ENCODE measurements at regions not wholly inside any gene's neighbourhood (a gene's known extent, or its start where the extent isn't known, plus 50 kb on each side); places are given as distances from the start of the nearest gene placed in this dataset.

DNA sequence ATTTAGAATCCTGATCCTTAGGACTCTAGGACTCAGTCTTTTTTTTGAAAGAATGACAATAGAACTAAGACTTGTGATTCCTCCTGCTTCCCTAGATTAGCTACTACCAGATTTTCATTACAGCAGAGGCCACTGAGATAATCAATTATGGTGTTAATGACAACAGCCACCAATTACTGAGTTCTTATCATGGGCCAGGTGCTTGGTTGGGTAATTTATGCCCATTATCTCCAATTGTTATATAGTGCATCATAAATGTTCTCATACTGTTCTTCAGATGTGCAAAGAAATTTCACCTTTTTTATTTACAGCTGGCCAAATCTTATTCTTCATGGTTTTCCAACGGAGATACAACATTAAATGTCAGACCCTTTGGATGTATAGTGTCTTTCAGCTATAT, 162.9 kb upstream of the CMC1 start:
- Histone ChIP-seq H3K4me3 (no peak overlapping the region), H3K27ac (no peak overlapping the region), H3K36me3 (no peaks in the 10 kb centered on the region), H3K27me3 (no peaks in the 10 kb centered on the region), H3K9me3 (no peaks in the 10 kb centered on the region), H3K4me1 (no peaks in the 10 kb centered on the region)
- intact Hi-C loops (cut with DNase I) = no loop called here
- TF ChIP-seq POLR2A (IDR thresholded peaks at IDR 0.05) = no peak
- TF ChIP-seq, protein P1, sequence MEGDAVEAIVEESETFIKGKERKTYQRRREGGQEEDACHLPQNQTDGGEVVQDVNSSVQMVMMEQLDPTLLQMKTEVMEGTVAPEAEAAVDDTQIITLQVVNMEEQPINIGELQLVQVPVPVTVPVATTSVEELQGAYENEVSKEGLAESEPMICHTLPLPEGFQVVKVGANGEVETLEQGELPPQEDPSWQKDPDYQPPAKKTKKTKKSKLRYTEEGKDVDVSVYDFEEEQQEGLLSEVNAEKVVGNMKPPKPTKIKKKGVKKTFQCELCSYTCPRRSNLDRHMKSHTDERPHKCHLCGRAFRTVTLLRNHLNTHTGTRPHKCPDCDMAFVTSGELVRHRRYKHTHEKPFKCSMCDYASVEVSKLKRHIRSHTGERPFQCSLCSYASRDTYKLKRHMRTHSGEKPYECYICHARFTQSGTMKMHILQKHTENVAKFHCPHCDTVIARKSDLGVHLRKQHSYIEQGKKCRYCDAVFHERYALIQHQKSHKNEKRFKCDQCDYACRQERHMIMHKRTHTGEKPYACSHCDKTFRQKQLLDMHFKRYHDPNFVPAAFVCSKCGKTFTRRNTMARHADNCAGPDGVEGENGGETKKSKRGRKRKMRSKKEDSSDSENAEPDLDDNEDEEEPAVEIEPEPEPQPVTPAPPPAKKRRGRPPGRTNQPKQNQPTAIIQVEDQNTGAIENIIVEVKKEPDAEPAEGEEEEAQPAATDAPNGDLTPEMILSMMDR (IDR thresholded peaks at IDR 0.05) = no peak
- no peak for DNase-seq (ENCODE audit: extremely low spot score in 2 of 2)

GRCh38 chr3:28080716-28081115, 160.7 kb upstream of the CMC1 start:
- Histone ChIP-seq H3K27me3 (no peaks in the 10 kb centered on the region), H3K36me3 (no peaks in the 10 kb centered on the region), H3K9me3 (no peaks in the 10 kb centered on the region), H3K4me1 (no peaks in the 10 kb centered on the region), H3K27ac (no peak overlapping the region), H3K4me3 (no peak overlapping the region)
- intact Hi-C loops (cut with DNase I) = no loop called here
- TF ChIP-seq, protein P1 (IDR thresholded peaks at IDR 0.05) = no peak
- TF ChIP-seq POLR2A (IDR thresholded peaks at IDR 0.05) = no peak
- DNase-seq (ENCODE audit: extremely low spot score in 2 of 2) = no peak

GRCh38 chr3:28081533-28081947, 159.9 kb upstream of the CMC1 start:
- no peaks in the 10 kb centered on the region for H3K36me3 ChIP-seq
- no peaks in the 10 kb centered on the region for H3K4me1 ChIP-seq

DNA sequence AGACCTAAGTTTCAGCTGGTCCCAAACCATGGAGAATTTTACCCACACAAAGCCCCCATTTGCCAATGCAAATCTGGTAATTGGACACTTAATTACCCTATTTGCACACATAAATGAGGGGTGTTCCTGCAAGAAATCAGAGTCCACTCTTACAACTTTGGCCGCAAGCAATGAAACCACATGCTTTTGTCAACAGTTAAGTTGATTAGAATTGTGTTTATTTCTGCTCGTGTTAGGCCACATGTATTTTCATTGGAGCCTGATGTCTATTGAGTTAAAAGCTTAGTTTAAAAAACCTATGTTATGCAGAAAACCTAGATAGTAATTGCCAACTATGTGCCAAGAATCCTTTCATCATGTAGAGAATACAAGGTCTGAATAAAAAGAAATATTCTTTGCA, 153.8 kb upstream of the CMC1 start:
- no peak for DNase-seq (ENCODE audit: extremely low spot score in 2 of 2)
- H3K36me3 ChIP-seq = no peaks in the 10 kb centered on the region
- H3K4me1 ChIP-seq = no peaks in the 10 kb centered on the region
- intact Hi-C loops (cut with DNase I) = no loop called here
- no peaks in the 10 kb centered on the region for H3K27me3 ChIP-seq
- no peak overlapping the region for H3K27ac ChIP-seq
- no peak overlapping the region for H3K4me3 ChIP-seq
- TF ChIP-seq, protein P1 (IDR thresholded peaks at IDR 0.05) = no peak
- TF ChIP-seq POLR2AphosphoS5 (IDR thresholded peaks at IDR 0.05; ENCODE audit: insufficient read depth in 1 of 2, low read depth in 1 of 2) = no peak
- TF ChIP-seq POLR2A (IDR thresholded peaks at IDR 0.05) = no peak
- H3K9me3 ChIP-seq = no peaks in the 10 kb centered on the region

More at GRCh38 chr3:28081533-28081947, 159.9 kb upstream of the CMC1 start:
- no peaks in the 10 kb centered on the region for H3K27me3 ChIP-seq
- no peak overlapping the region for H3K27ac ChIP-seq
- DNase-seq (ENCODE audit: extremely low spot score in 2 of 2) = no peak
- H3K9me3 ChIP-seq = no peaks in the 10 kb centered on the region
- TF ChIP-seq POLR2A (IDR thresholded peaks at IDR 0.05) (no peak), POLR2AphosphoS5 (IDR thresholded peaks at IDR 0.05; ENCODE audit: insufficient read depth in 1 of 2, low read depth in 1 of 2) (no peak)
- TF ChIP-seq, protein P1 (IDR thresholded peaks at IDR 0.05) = no peak
- no peak overlapping the region for H3K4me3 ChIP-seq
- intact Hi-C loops (cut with DNase I) = no loop called here

- TF ChIP-seq POLR2A (IDR thresholded peaks at IDR 0.05) (no peak), POLR2AphosphoS5 (IDR thresholded peaks at IDR 0.05; ENCODE audit: insufficient read depth in 1 of 2, low read depth in 1 of 2) (no peak)
- TF ChIP-seq, protein P1 (IDR thresholded peaks at IDR 0.05) = no peak
- Histone ChIP-seq H3K27ac (no peak overlapping the region), H3K9me3 (no peaks in the 10 kb centered on the region), H3K4me1 (no peaks in the 10 kb centered on the region), H3K36me3 (no peaks in the 10 kb centered on the region), H3K27me3 (no peaks in the 10 kb centered on the region), H3K4me3 (no peak overlapping the region)
- intact Hi-C loops (cut with DNase I) = no loop called here
- DNase-seq (ENCODE audit: extremely low spot score in 2 of 2) = no peak
Observed at GRCh38 chr3:28088811-28089526, 152.4 kb upstream of the CMC1 start.
